Stomach (tissue), 4 donors: ENCODE measurements at regions not wholly inside any gene's neighbourhood (a gene's known extent, or its start where the extent isn't known, plus 50 kb on each side); places are given as distances from the start of the nearest gene placed in this dataset.

Experiments
- CTCF ChIP-seq, 7 experiments: fragments of 450-650 bp in 4 of 7; fragments of 200-600 bp in 3 of 7; sonication (generic) in 3 of 7; IDR thresholded peaks; one replicate each; pipeline ENCODE4 v1.5.1; 2016 to 2019; ENCODE audit warnings: antibody characterized with exemption in 7 of 7, control low read depth in 2 of 7, mild to moderate bottlenecking in 1 of 7
- EP300 ChIP-seq: sonication (generic); formaldehyde crosslinking; IDR thresholded peaks from one replicate; pipeline ENCODE4 v1.6.1; 2017; ENCODE audit warnings: antibody characterized with exemption
- POLR2AphosphoS5 ChIP-seq, 3 donors: sonication (generic); formaldehyde crosslinking; IDR thresholded peaks; one replicate each; pipeline ENCODE4 v1.6.1; 2016; ENCODE audit warnings: antibody characterized with exemption in 3 of 3

GRCh38 chr5:23405316-23406068 is 101.9 kb upstream of the PRDM9 start:
- TF ChIP-seq CTCF (IDR thresholded peaks at IDR 0.05) = no peak
- no peak for TF ChIP-seq EP300
- TF ChIP-seq POLR2AphosphoS5 (IDR thresholded peaks at IDR 0.05) = no peak
